GM12878 (cell line): ENCODE measurements at regions not wholly inside any gene's neighbourhood (a gene's known extent, or its start where the extent isn't known, plus 50 kb on each side); places are given as distances from the start of the nearest gene placed in this dataset.

Experiments
- ATAC-seq: fragments of 200-7000 bp; cut with Tn5 transposase; 3 replicates; pipeline ENCODE4 v1.9.1; 2020; ENCODE audit warnings: mild to moderate bottlenecking, moderate library complexity
- BruUV-seq: library from RNA; stranded (reverse); fragments of 400-500 nt; replicated peaks from 2 replicates; lab custom pipeline; 2021; lab: Mats Ljungman, UMichigan
- CTCF ChIA-PET: fragments of 300-600 bp; sonication (Branson Sonifier 250); formaldehyde crosslinking; extraction: SDS; loops from one replicate; lab custom pipeline; 2021; ENCODE audit warnings: inconsistent platforms; lab: Yijun Ruan, JAX
- POLR2A ChIA-PET: fragments of 350-600 bp; formaldehyde crosslinking; extraction: SDS; loops from one replicate; lab custom pipeline; 2021; ENCODE audit warnings: inconsistent platforms; lab: Charles Lee
- RAD21 ChIA-PET: fragments of 300-600 bp; sonication (Branson Sonifier 250); formaldehyde crosslinking; loops from one replicate; lab custom pipeline; 2023; ENCODE audit warnings: antibody characterized with exemption; ENCODE audit not compliant: unreplicated experiment; lab: Charles Lee
- SMC1A ChIA-PET: fragments of 300-600 bp; sonication (Branson Sonifier 250); formaldehyde crosslinking; loops from one replicate; lab custom pipeline; 2023; ENCODE audit not compliant: unreplicated experiment, uncharacterized antibody; lab: Charles Lee
- DNase-seq: peaks from one replicate; pipeline ENCODE4 v3.0.0-alpha.2; 2011; ENCODE audit warnings: low read depth, low spot score
- FAIRE-seq: peaks from 3 replicates; lab custom pipeline; 2011; peaks lifted over from hg19 to GRCh38; lab: Jason Lieb, UNC
- H2AFZ ChIP-seq: 2 replicates; pipeline ENCODE4 v1.6.0; 2011; ENCODE audit warnings: low read depth, low read length, control low read depth; ENCODE audit not compliant: control insufficient read depth
- H3K27ac ChIP-seq: 2 replicates; pipeline ENCODE4 v1.5.1; 2011; ENCODE audit warnings: control low read depth; ENCODE audit not compliant: control insufficient read depth, insufficient read depth
- H3K27me3 ChIP-seq, 2 experiments: replicated peaks in 1 of 2; 2 replicates each; pipeline versions ENCODE4 v1.6.0 to v1.6.1; 2011; ENCODE audit warnings: low read length in 1 of 2; ENCODE audit not compliant: control insufficient read depth in 2 of 2, insufficient read depth in 2 of 2
- H3K36me3 ChIP-seq, 2 experiments: 2 replicates each; pipeline ENCODE4 v1.5.1; 2011; ENCODE audit warnings: low read length in 1 of 2; ENCODE audit not compliant: control insufficient read depth in 2 of 2, insufficient read depth in 2 of 2
- H3K4me1 ChIP-seq: 2 replicates; pipeline ENCODE4 v1.6.1; 2011; ENCODE audit warnings: mild to moderate bottlenecking, low read length, moderate library complexity, mixed read lengths; ENCODE audit not compliant: control insufficient read depth, insufficient read depth
- H3K4me2 ChIP-seq: 2 replicates; pipeline ENCODE4 v1.6.0; 2011; ENCODE audit warnings: control low read depth; ENCODE audit not compliant: control insufficient read depth, insufficient read depth
- H3K4me3 ChIP-seq: fragments of 200-600 bp; sonication (generic); 2 replicates; pipeline ENCODE4 v1.5.1; 2016
- H3K79me2 ChIP-seq: 2 replicates; pipeline ENCODE4 v1.6.0; 2011; ENCODE audit warnings: low read length; ENCODE audit not compliant: control insufficient read depth, insufficient read depth
- H3K9ac ChIP-seq: 2 replicates; pipeline ENCODE4 v1.8.0; 2011; ENCODE audit warnings: low read length, control low read depth, mixed read lengths; ENCODE audit not compliant: control insufficient read depth, insufficient read depth
- H3K9me3 ChIP-seq: replicated peaks from 3 replicates; pipeline ENCODE4 v1.5.1; 2011; ENCODE audit warnings: mild to moderate bottlenecking, low read length; ENCODE audit not compliant: control insufficient read depth, insufficient read depth
- H4K20me1 ChIP-seq: 2 replicates; pipeline ENCODE4 v1.6.0; 2011; ENCODE audit not compliant: control insufficient read depth, insufficient read depth
- CBX3 ChIP-seq: fragments of 200-600 bp; sonication (generic); IDR thresholded peaks from 2 replicates; pipeline ENCODE4 v1.6.1; 2016; ENCODE audit warnings: low read depth, borderline replicate concordance
- CREB1 ChIP-seq: IDR thresholded peaks from 2 replicates; pipeline ENCODE4 v1.6.1; 2012; ENCODE audit warnings: low read depth, mild to moderate bottlenecking, inconsistent platforms
- JUNB ChIP-seq: IDR thresholded peaks from 2 replicates; pipeline ENCODE4 v1.6.1; 2016; ENCODE audit warnings: antibody characterized with exemption, mild to moderate bottlenecking
- MYB ChIP-seq: fragments of 150-350 bp; IDR thresholded peaks from 2 replicates; pipeline ENCODE4 v1.6.1; 2014; ENCODE audit warnings: mild to moderate bottlenecking, low read depth, low read length, borderline replicate concordance
- NR2F1 ChIP-seq: fragments of 450-650 bp; conservative IDR thresholded peaks from 2 replicates; pipeline ENCODE4 v1.6.1; 2017; ENCODE audit warnings: mild to moderate bottlenecking
- POLR2A ChIP-seq: IDR thresholded peaks from 2 replicates; pipeline ENCODE4 v1.6.1; 2011; ENCODE audit warnings: low read depth, mild to moderate bottlenecking, low read length
- RBBP5 ChIP-seq: fragments of 200-600 bp; sonication (generic); conservative IDR thresholded peaks from 2 replicates; pipeline ENCODE4 v1.6.1; 2016
- RFX5 ChIP-seq: IDR thresholded peaks from 2 replicates; pipeline ENCODE4 v1.6.1; 2011; ENCODE audit warnings: low read depth, low read length, improper control_type of control experiment
- SIX5 ChIP-seq: IDR thresholded peaks from 2 replicates; pipeline ENCODE4 v1.6.1; 2011; ENCODE audit warnings: mild to moderate bottlenecking, low read depth, low read length, moderate library complexity; ENCODE audit not compliant: severe bottlenecking
- ZNF207 ChIP-seq: fragments of 450-650 bp; IDR thresholded peaks from 2 replicates; pipeline ENCODE4 v1.6.1; 2014; ENCODE audit warnings: antibody characterized with exemption, mild to moderate bottlenecking, borderline replicate concordance
- WGBS: methylation state at CpG from one replicate; pipeline ENCODE4 v1.1.6; 2016; ENCODE audit warnings: low lambda C conversion rate; ENCODE audit not compliant: insufficient replicate concordance, insufficient coverage; ENCODE audit errors: missing lambda C conversion rate; 5-methylcytosine and 5-hydroxymethylcytosine counted together
- in situ Hi-C: fragments of 300-500 bp; cut with MboI; formaldehyde crosslinking; loops from 9 replicates; pipeline ENCODE4 v1.14.3; 2018; ENCODE audit warnings: mixed read lengths
- intact Hi-C: fragments of 100-400 bp; cut with micrococcal nuclease; formaldehyde crosslinking; loops from one replicate; pipeline ENCODE4 v1.14.2; 2022; ENCODE audit not compliant: unreplicated experiment
- TF ChIP-seq, protein P1 (sequence below): fragments of 450-650 bp; formaldehyde crosslinking; IDR thresholded peaks from 2 replicates; pipeline ENCODE4 v1.5.0; 2022; ENCODE audit warnings: mild to moderate bottlenecking, missing genetic modification characterization
- TF ChIP-seq, protein P2 (sequence below): fragments of 150-350 bp; IDR thresholded peaks from 2 replicates; pipeline ENCODE4 v1.6.1; 2014; ENCODE audit warnings: mild to moderate bottlenecking, low read depth, low read length

DNA sequence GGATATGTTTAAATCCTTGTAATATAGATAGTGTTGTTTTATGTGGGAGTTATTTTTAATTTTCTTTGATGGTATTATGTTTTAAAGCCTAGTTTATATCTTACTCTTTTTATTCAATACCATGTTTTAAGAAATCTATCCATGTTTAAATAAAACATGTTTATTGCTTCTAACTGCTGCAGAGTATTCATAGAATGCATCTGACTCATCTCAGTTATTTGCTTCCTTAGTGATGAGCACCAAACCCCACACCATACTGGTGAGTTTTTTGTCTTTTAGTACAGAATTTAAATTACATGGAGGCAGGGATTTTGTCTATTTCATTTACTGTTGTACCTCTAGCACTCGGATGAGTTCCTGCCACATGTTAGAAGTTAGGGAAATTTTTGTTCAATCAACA lies 209.2 kb downstream of the NSUN3 start:
- intact Hi-C loops (no loop called here), in situ Hi-C loops (no loop called here)
- Histone ChIP-seq H3K79me2 (no peaks in the 10 kb centered on the region), H3K9me3 (no peaks in the 10 kb centered on the region), H3K4me3 (no peak overlapping the region), H3K4me2 (no peak overlapping the region), H2AFZ (no peak overlapping the region), H4K20me1 (no peaks in the 10 kb centered on the region), H3K4me1 (no peaks in the 10 kb centered on the region), H3K9ac (no peak overlapping the region), H3K36me3 (no peaks in the 10 kb centered on the region), H3K27ac (no peak overlapping the region), H3K27me3 (no peaks in the 10 kb centered on the region)
- FAIRE-seq (no peak), DNase-seq (no peak), ATAC-seq (no peak)
- ChIA-PET RAD21 (no interaction called here), SMC1A (no interaction called here), CTCF (interaction anchor here (0.7 kb wide), 1 partner anchor 22 kb away, joined by 3 read pairs; no protein-coding TSS in a partner anchor), POLR2A (no interaction called here)
- WGBS = 28% methylated on average over 1 of the region's 1 CpG
- BruUV-seq = no TSS peak
- TF ChIP-seq RBBP5 = no peak
- TF ChIP-seq JUNB = no peak
- TF ChIP-seq CREB1 = no peak
- TF ChIP-seq, protein P1, sequence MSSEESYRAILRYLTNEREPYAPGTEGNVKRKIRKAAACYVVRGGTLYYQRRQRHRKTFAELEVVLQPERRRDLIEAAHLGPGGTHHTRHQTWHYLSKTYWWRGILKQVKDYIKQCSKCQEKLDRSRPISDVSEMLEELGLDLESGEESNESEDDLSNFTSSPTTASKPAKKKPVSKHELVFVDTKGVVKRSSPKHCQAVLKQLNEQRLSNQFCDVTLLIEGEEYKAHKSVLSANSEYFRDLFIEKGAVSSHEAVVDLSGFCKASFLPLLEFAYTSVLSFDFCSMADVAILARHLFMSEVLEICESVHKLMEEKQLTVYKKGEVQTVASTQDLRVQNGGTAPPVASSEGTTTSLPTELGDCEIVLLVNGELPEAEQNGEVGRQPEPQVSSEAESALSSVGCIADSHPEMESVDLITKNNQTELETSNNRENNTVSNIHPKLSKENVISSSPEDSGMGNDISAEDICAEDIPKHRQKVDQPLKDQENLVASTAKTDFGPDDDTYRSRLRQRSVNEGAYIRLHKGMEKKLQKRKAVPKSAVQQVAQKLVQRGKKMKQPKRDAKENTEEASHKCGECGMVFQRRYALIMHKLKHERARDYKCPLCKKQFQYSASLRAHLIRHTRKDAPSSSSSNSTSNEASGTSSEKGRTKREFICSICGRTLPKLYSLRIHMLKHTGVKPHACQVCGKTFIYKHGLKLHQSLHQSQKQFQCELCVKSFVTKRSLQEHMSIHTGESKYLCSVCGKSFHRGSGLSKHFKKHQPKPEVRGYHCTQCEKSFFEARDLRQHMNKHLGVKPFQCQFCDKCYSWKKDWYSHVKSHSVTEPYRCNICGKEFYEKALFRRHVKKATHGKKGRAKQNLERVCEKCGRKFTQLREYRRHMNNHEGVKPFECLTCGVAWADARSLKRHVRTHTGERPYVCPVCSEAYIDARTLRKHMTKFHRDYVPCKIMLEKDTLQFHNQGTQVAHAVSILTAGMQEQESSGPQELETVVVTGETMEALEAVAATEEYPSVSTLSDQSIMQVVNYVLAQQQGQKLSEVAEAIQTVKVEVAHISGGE = no peak
- no peak for TF ChIP-seq SIX5
- TF ChIP-seq NR2F1 = no peak
- TF ChIP-seq, protein P2, sequence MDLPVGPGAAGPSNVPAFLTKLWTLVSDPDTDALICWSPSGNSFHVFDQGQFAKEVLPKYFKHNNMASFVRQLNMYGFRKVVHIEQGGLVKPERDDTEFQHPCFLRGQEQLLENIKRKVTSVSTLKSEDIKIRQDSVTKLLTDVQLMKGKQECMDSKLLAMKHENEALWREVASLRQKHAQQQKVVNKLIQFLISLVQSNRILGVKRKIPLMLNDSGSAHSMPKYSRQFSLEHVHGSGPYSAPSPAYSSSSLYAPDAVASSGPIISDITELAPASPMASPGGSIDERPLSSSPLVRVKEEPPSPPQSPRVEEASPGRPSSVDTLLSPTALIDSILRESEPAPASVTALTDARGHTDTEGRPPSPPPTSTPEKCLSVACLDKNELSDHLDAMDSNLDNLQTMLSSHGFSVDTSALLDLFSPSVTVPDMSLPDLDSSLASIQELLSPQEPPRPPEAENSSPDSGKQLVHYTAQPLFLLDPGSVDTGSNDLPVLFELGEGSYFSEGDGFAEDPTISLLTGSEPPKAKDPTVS = no peak
- TF ChIP-seq MYB = no peak
- no peak for TF ChIP-seq RFX5
- TF ChIP-seq POLR2A = no peak
- no peak for TF ChIP-seq CBX3
- TF ChIP-seq ZNF207 = no peak
